HG02938 (cell line): ENCODE measurements at regions not wholly inside any gene's neighbourhood (a gene's known extent, or its start where the extent isn't known, plus 50 kb on each side); places are given as distances from the start of the nearest gene placed in this dataset.

Source experiments
- ATAC-seq: cut with Tn5 transposase; IDR thresholded peaks from one replicate; pipeline ENCODE4 v1.9.1; 2021; ENCODE audit warnings: mild to moderate bottlenecking, moderate library complexity; ENCODE audit not compliant: unreplicated experiment

GRCh38 chr4:8526363-8526855 lies 53.8 kb upstream of the GPR78 start:
- no peak for ATAC-seq

- peak; percentile 52 for ATAC-seq
These were observed 51.5 kb upstream of the GPR78 start for GRCh38 chr4:8528713-8529112.
